Osteoblast (primary cell): ENCODE measurements at regions not wholly inside any gene's neighbourhood (a gene's known extent, or its start where the extent isn't known, plus 50 kb on each side); places are given as distances from the start of the nearest gene placed in this dataset.

Experiments
- DNase-seq: peaks from one replicate; pipeline ENCODE4 v3.0.0; 2011; ENCODE audit warnings: low spot score, mixed read lengths; ENCODE audit not compliant: insufficient read length; ENCODE audit errors: missing footprints
- H2AFZ ChIP-seq: 2 replicates; pipeline ENCODE4 v1.6.0; 2011; ENCODE audit warnings: mild to moderate bottlenecking, low read length
- H3K27ac ChIP-seq: 2 replicates; pipeline ENCODE4 v1.5.1; 2011; ENCODE audit warnings: mild to moderate bottlenecking, low read depth, low read length, moderate library complexity
- H3K27me3 ChIP-seq: 2 replicates; pipeline ENCODE4 v1.6.0; 2012; ENCODE audit warnings: mild to moderate bottlenecking, control low read depth, inconsistent platforms, low read length, moderate library complexity; ENCODE audit not compliant: insufficient read depth
- H3K36me3 ChIP-seq: 2 replicates; pipeline ENCODE4 v1.5.1; 2011; ENCODE audit warnings: mild to moderate bottlenecking, low read length, control low read depth, moderate library complexity; ENCODE audit not compliant: insufficient read depth
- H3K4me1 ChIP-seq: 2 replicates; pipeline ENCODE4 v1.5.1; 2011; ENCODE audit warnings: mild to moderate bottlenecking, low read length, control low read depth, moderate library complexity; ENCODE audit not compliant: insufficient read depth
- H3K4me2 ChIP-seq: 2 replicates; pipeline ENCODE4 v1.6.0; 2011; ENCODE audit warnings: mild to moderate bottlenecking, low read length; ENCODE audit not compliant: insufficient read depth
- H3K4me3 ChIP-seq: fragments of 200-600 bp; sonication (generic); 3 replicates; pipeline ENCODE4 v1.5.1; 2012; ENCODE audit warnings: mild to moderate bottlenecking, low read length, inconsistent platforms; ENCODE audit not compliant: insufficient read depth
- H3K79me2 ChIP-seq: 2 replicates; pipeline ENCODE4 v1.6.0; 2012; ENCODE audit warnings: mild to moderate bottlenecking, low read length, control low read depth, inconsistent platforms; ENCODE audit not compliant: insufficient read depth
- H3K9me3 ChIP-seq: 2 replicates; pipeline ENCODE4 v1.5.1; 2011; ENCODE audit warnings: low read depth, low read length, control low read depth
- H4K20me1 ChIP-seq: 2 replicates; pipeline ENCODE4 v1.6.0; 2012; ENCODE audit warnings: mild to moderate bottlenecking, low read length, control low read depth; ENCODE audit not compliant: insufficient read depth
- CTCF ChIP-seq: IDR thresholded peaks from 2 replicates; pipeline ENCODE4 v1.5.1; 2011; ENCODE audit warnings: mild to moderate bottlenecking, low read depth, low read length, moderate library complexity; ENCODE audit errors: extremely low read depth

- Histone ChIP-seq H3K79me2 (no peaks in the 10 kb centered on the region), H3K36me3 (no peaks in the 10 kb centered on the region)
Measured at GRCh38 chr13:21976159-21976558, 305.3 kb downstream of the FGF9 start.

DNA sequence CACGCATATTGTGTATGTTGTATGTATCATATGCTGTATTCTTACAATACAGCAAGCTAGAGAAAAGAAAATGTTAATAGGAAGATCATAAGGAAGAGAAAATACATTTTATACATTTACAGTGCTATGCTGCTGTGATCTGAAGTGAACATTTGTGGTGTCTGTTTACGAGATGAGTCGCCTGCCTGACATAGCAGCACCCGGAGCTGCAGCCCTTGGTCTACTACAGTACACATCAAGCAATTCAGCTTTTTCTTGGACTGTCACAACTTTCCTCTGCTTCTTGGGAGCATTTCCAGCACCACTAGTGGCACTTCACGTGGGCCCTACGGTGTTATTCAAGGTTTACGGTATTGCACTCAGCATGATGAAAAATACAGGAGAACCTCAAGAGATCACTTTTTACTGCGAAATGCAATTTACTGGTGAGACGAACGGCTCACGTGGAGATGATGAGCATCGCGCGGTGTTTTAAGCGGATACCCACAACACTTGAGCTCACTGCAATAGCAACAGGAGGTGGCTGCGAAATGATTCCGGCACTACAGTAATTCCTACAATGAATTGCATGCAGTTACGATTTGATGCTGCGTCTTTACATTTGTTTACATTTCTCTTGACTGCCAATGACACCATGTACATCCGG lies 308.4 kb downstream of the FGF9 start:
- Histone ChIP-seq H3K4me2 (no peak overlapping the region), H3K79me2 (no peaks in the 10 kb centered on the region), H4K20me1 (no peaks in the 10 kb centered on the region), H3K27ac (no peak overlapping the region), H3K36me3 (no peaks in the 10 kb centered on the region), H3K9me3 (peaks cover 4% of the 10 kb centered on the region), H3K27me3 (no peaks in the 10 kb centered on the region), H3K4me1 (no peaks in the 10 kb centered on the region), H2AFZ (no peak overlapping the region), H3K4me3 (no peak overlapping the region)
- DNase-seq: no peak
- TF ChIP-seq CTCF: no peak

More at GRCh38 chr13:21976159-21976558, 305.3 kb downstream of the FGF9 start:
- DNase-seq: no peak
- Histone ChIP-seq H3K4me3 (no peak overlapping the region), H3K27ac (no peak overlapping the region), H4K20me1 (no peaks in the 10 kb centered on the region), H3K4me2 (no peak overlapping the region), H2AFZ (no peak overlapping the region), H3K27me3 (no peaks in the 10 kb centered on the region), H3K4me1 (no peaks in the 10 kb centered on the region), H3K9me3 (peaks cover 5% of the 10 kb centered on the region)
- no peak for TF ChIP-seq CTCF

DNA sequence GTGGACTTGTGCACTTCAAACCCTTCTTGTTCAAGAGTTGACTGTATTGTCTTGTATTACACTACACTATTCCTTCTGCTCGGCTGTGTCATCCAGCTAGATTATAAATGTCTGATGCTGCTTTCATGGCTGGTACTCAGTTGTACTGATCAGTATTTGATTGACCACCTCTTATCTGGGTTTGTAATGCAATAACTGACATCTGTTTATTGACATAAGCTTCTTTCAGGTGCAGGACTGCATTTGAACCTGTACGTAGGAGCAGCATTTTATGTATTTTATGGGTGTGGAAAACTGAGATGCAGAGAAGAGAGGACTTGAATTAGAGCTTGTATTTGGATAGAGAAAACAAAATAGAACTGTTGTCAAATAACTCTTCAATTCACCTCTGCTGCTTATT lies 309.2 kb downstream of the FGF9 start:
- no peak for TF ChIP-seq CTCF
- Histone ChIP-seq H3K4me2 (no peak overlapping the region), H3K27ac (no peak overlapping the region), H4K20me1 (no peaks in the 10 kb centered on the region), H3K79me2 (no peaks in the 10 kb centered on the region), H3K9me3 (peaks cover 4% of the 10 kb centered on the region), H3K27me3 (no peaks in the 10 kb centered on the region), H2AFZ (no peak overlapping the region), H3K36me3 (no peaks in the 10 kb centered on the region), H3K4me1 (no peaks in the 10 kb centered on the region), H3K4me3 (no peak overlapping the region)
- no peak for DNase-seq

- DNase-seq: no peak
- Histone ChIP-seq H3K4me1 (no peaks in the 10 kb centered on the region), H3K36me3 (no peaks in the 10 kb centered on the region), H3K9me3 (peaks cover 2% of the 10 kb centered on the region), H4K20me1 (no peaks in the 10 kb centered on the region), H3K27ac (no peak overlapping the region), H3K4me3 (no peak overlapping the region), H2AFZ (no peak overlapping the region), H3K79me2 (no peaks in the 10 kb centered on the region), H3K27me3 (no peaks in the 10 kb centered on the region), H3K4me2 (no peak overlapping the region)
- TF ChIP-seq CTCF: no peak
Measured at GRCh38 chr13:21984156-21984555, 313.3 kb downstream of the FGF9 start.
